ENCODE measurements at regions not wholly inside any gene's neighbourhood (a gene's known extent, or its start where the extent isn't known, plus 50 kb on each side); places are given as distances from the start of the nearest gene placed in this dataset.

DNA sequence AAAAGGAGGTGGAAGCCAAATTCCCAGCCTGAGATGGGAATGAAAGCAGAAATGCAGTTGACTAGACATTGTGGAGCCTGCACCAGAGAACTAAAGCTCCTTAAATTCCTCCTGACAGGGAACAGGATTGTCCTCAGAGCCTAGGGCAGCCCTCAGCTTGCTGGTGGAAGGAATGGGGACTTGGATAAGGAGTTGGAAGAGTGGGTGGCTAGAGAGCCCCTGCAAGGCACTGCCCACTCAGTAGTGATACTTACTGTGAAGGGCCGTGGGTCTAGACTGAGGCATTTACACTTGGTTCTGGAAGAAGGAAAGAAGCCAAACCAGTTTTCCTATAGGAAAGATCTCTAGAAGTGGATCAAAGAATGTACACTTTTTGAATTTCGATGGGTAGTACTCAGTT, 117.6 kb downstream of the PLCE1 start:
- TF ChIP-seq, protein P1, sequence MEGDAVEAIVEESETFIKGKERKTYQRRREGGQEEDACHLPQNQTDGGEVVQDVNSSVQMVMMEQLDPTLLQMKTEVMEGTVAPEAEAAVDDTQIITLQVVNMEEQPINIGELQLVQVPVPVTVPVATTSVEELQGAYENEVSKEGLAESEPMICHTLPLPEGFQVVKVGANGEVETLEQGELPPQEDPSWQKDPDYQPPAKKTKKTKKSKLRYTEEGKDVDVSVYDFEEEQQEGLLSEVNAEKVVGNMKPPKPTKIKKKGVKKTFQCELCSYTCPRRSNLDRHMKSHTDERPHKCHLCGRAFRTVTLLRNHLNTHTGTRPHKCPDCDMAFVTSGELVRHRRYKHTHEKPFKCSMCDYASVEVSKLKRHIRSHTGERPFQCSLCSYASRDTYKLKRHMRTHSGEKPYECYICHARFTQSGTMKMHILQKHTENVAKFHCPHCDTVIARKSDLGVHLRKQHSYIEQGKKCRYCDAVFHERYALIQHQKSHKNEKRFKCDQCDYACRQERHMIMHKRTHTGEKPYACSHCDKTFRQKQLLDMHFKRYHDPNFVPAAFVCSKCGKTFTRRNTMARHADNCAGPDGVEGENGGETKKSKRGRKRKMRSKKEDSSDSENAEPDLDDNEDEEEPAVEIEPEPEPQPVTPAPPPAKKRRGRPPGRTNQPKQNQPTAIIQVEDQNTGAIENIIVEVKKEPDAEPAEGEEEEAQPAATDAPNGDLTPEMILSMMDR (conservative IDR thresholded peaks at IDR 0.05; ENCODE audit: low read depth, low read length), result no peak
- no peak for TF ChIP-seq EZH2 (IDR thresholded peaks at IDR 0.05; ENCODE audit: borderline replicate concordance, low read depth, low read length, poor library complexity, severe bottlenecking)
